GM21423 (cell line): ENCODE measurements at regions not wholly inside any gene's neighbourhood (a gene's known extent, or its start where the extent isn't known, plus 50 kb on each side); places are given as distances from the start of the nearest gene placed in this dataset.

Experiments used
- ATAC-seq: cut with Tn5 transposase; IDR thresholded peaks from one replicate; pipeline ENCODE4 v1.9.1; 2021; ENCODE audit warnings: mild to moderate bottlenecking, moderate library complexity; ENCODE audit not compliant: unreplicated experiment

DNA sequence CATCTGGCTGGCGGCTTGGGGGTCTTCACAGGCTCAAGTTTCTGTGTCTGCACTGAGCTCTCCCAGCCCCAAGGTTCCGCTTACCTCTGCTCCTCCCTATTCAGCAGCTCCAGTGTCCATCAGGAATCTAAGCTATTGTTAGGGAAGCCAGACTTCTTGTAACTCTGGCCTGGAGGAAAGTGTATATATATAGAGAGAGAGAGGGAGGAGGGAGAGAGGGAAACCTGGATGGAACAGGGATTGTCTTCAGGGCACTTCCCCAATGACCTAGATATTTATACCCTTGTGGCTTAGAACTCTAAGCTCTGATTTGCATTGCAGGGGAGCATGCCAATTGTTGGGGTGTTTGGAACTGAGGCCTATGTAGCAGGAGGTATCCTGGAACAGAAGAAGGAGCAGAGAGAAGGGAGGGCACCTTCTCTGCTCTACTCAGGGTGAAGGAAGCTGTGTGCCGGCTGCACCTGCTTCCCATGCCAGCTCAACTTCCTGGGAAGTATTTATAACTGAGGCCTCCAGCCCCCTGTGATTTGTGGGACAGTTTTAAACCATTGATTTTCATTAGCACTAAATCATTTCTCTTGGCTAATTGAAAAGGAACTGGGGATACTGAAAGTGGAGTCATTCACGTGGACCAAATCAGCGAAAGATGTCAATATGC lies 70.9 kb downstream of the NAV1 start:
- ATAC-seq, result no peak

GRCh38 chr1:201610858-201611257 lies 71.9 kb downstream of the NAV1 start:
- ATAC-seq, result no peak

DNA sequence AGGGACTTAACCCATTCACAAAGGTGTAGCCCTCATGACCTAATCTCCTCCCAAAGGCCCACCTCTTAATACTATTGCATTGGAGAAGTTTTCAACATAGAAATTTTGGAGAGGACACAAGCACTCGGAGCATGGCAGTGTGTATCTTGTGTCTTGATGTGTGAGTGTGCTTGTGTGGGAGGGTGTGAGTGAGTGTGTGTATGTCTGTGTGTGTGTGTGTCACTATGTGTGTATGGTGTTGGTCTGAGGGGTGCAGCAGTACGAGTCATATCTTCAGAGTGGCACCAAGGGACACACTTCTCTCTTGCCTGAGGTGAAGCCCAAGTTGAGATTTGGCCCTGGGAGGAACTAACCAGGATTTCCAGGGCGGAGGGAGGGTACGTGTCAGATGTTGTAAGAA lies 73.7 kb downstream of the NAV1 start:
- ATAC-seq, result no peak

DNA sequence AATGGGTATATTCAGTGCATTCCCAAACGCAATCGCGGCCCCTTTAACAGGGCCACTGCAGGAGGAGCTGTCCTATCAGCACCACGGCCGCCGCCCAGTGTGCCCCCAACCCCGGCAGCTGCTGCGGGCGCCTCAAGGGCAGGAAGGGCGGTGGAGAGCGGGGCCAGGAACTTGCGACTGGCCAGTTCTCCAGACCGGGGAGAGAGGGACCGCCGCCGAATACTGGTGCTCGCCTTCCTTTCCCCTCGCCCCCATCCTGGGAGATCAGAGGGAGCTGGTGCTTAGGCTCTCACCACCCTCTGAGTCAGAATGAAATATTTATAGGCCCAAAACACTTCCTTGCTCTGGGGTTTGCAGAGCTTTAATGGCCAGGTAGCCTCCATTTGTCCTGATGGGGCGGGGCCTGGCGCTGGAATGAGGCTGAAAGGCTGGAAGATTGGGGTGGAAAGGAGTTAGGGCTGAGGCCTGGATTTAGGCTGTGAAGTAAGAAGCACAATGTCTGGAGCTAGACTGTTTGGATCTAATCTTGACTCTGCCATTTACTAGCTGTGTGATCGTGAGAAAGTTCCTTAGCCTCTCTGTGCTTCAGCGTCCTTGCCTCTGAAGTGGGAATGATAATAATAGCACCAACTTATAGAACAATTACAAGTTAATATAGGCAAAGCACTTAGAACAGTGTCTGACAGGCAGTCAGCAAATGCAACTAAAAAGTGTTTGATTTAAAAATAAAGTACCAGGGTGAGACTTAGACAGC lies 75.5 kb downstream of the NAV1 start:
- no peak for ATAC-seq

DNA sequence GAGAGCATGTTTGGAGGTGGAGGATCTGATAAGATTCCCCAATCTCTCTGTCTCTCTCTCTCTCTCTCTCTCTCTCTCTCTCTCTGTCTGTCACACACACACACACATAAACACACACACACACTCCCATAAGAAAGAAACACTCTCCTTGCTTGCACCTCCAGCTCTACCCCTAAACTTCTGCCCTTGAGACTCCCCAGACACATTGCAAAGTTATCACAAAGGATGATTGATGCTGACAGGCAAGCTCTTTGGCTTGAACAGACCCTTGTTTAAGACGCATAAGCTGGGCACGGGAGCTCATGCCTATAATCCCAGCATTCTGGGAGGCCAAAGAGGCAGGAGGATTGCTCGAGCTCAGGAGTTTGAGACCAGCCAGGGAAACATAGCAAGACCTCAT lies 78.2 kb downstream of the NAV1 start:
- no peak for ATAC-seq

- ATAC-seq, result no peak
Measured at GRCh38 chr1:201618389-201618788, 79.5 kb downstream of the NAV1 start.

- no peak for ATAC-seq
Measured at GRCh38 chr1:201618905-201619304, 80.0 kb downstream of the NAV1 start.

GRCh38 chr1:201619513-201619912 lies 80.6 kb downstream of the NAV1 start:
- no peak for ATAC-seq

- no peak for ATAC-seq
Measured at GRCh38 chr1:201622353-201622752, 83.4 kb downstream of the NAV1 start.

- no peak for ATAC-seq
Measured at GRCh38 chr1:201622824-201623223, 83.9 kb downstream of the NAV1 start.

DNA sequence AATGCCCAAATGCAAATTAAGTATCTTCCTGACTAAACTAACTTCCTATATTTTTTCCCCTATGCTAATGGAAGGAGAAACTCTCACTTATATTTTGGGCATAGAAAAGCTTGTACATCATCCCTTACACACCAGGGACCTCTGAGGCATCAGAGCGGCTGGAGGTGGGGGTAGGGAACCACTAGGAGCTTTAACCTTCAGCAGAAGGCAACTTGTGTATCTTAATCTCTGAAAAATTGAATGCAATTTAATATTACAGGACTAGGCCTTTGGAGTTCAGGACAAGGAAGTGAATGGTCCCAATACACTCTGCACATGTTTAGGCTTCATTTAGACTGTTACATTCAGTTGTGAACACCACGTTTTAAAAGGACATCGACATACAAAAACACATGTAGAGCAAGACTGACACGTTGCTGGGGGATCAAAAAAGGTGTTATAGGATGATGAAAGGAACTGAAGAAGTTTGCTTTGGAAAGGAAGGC lies 85.9 kb downstream of the NAV1 start:
- ATAC-seq, result no peak

GRCh38 chr1:201625226-201625761 lies 86.4 kb downstream of the NAV1 start:
- ATAC-seq, result no peak

- no peak for ATAC-seq
Measured at GRCh38 chr1:201625851-201626251, 86.9 kb downstream of the NAV1 start.

DNA sequence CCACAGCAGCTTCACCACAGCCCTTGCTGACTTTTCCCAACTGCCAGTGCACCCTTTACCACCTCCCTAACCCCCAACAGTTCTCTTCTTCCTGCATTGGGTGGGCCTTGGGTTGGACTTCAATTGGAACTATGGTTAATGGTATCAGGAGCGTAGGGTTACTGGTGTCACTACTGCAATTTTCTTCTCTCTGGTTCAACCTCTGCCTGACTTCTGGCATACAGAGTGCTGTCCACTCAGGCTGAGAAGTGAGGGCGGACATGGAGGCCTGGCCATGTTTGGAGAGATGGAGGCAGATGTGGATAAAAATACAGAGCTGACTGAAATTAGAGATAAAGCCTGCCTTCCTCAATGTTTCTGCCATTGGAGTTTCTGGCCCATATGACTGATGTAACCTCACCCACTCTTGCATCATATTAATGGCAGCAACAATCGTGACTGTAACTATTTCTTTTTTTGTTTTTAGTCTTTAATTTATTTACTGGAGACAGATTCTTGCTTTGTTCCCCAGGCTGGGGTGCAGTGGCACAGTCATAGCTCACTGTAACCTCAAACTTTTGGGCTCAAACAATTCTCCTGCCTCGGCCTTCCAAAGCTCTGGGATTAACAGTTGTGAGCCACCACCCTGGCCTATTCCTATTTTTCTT lies 87.8 kb downstream of the NAV1 start:
- no peak for ATAC-seq

DNA sequence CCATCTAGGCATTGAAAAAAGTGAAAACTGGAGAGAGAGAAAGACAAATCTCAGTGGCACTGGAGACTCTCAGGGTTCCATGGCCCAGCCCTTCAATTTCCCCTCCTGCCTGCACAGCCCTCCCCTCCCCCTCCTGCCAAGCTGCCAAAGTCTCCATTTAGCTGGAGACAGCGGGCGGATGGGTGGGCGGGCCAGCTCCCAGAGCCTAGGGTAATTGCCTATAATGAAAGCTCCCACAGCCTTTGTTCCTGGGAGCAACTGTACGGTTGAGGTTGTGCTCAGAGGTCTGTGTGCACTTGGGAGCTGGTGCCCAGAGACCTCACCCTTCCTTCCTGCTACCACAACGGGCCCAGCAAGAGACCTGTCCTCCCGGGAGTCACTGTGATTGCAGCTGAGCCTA lies 89.6 kb downstream of the NAV1 start:
- no peak for ATAC-seq

GRCh38 chr1:201630582-201630981 lies 91.7 kb downstream of the NAV1 start:
- no peak for ATAC-seq

GRCh38 chr1:201631037-201631436 lies 92.1 kb downstream of the NAV1 start:
- no peak for ATAC-seq

- no peak for ATAC-seq
Measured at GRCh38 chr1:201632364-201632952, 93.5 kb downstream of the NAV1 start.

DNA sequence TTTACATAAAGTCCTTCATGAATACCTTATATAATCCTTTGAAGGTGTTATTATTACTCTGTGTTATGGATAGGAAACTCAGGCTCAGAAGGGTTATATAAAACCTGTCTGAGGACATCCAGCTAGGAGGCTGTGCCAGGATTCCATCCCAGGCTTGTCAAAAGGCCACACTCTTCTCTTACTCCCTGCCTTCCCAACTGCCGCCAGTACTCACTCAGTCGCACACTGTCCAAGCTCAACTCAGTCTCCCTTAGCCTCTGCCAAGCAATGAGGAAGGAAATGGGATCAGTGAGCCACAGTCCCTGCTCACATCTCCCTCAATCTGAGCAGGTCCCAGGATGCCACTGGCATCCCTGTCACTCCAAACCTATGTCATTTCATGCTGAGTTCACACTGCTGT lies 94.4 kb downstream of the NAV1 start:
- ATAC-seq, result no peak

DNA sequence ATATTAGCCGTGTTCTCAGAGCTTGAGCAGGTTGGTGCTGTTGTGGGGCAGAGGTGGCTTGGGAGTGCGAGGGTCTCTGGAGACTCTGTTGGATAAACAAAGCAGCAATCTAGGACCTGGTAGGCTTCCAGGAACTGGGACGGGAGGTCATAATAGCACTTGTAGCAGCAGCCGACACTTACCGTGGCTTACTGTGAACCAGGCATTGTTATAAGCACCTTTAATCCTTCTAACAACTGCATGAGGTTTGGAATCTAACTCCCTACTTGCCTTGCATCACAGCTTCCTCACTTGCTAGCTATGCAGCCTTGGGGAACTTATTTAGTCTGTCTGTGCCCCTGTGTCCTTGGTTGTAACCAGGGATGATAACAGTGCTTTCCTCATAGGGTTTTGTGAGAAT lies 94.9 kb downstream of the NAV1 start:
- no peak for ATAC-seq

DNA sequence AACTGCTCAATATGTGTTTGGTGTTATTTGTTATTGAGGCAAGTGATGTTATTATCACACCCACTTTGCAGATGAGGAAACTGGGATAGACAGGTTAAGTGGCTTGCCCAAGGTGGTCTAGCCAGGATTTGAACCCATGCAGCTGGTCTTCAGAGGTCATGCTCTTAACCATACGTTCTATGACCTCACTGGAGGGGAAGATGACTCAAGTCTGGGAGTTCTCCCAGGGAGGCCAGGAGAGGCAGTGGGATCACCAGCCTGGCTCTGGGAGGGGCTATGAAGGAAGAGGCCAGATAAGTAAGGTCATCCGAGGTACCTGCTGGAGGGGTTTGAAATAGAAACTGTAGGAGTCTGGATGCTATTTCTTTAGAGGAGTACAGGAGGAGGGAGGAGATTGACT lies 95.3 kb downstream of the NAV1 start:
- ATAC-seq, result no peak
